Liver (tissue), 8 donors: ENCODE measurements at regions not wholly inside any gene's neighbourhood (a gene's known extent, or its start where the extent isn't known, plus 50 kb on each side); places are given as distances from the start of the nearest gene placed in this dataset.

Source experiments
- DNase-seq: peaks from one replicate; pipeline ENCODE4 v3.0.0-alpha.2; 2017; ENCODE audit warnings: low spot score
- H3K27ac ChIP-seq, 2 donors: one replicate each; pipeline ENCODE4 v1.7.0; 2013; ENCODE audit warnings: inconsistent platforms in 2 of 2, low read length in 2 of 2, control low read depth in 1 of 2, low read depth in 1 of 2, mild to moderate bottlenecking in 1 of 2
- H3K27me3 ChIP-seq, 4 donors: one replicate each; pipeline versions ENCODE4 v1.6.1 to v1.7.0; 2013; ENCODE audit warnings: low read length in 3 of 4, inconsistent platforms in 1 of 4, mild to moderate bottlenecking in 1 of 4, moderate library complexity in 1 of 4; ENCODE audit not compliant: control insufficient read depth in 4 of 4, insufficient read depth in 4 of 4
- H3K36me3 ChIP-seq, 4 donors: one replicate each; pipeline versions ENCODE4 v1.6.1 to v1.7.0; 2013; ENCODE audit warnings: low read length in 3 of 4, mild to moderate bottlenecking in 3 of 4, low read depth in 1 of 4, moderate library complexity in 1 of 4; ENCODE audit not compliant: control insufficient read depth in 4 of 4, insufficient read depth in 3 of 4
- H3K4me1 ChIP-seq, 4 donors: one replicate each; pipeline versions ENCODE4 v1.6.1 to v1.7.0; 2013; ENCODE audit warnings: low read length in 3 of 4, mild to moderate bottlenecking in 3 of 4, moderate library complexity in 1 of 4; ENCODE audit not compliant: control insufficient read depth in 4 of 4, insufficient read depth in 4 of 4
- H3K4me3 ChIP-seq, 3 donors: one replicate each; pipeline versions ENCODE4 v1.6.1 to v1.7.0; 2013; ENCODE audit warnings: low read length in 3 of 3, control low read depth in 1 of 3, low read depth in 1 of 3, mild to moderate bottlenecking in 1 of 3
- H3K9ac ChIP-seq, 2 donors: one replicate each; pipeline ENCODE4 v1.7.0; 2013; ENCODE audit warnings: low read length in 2 of 2, mild to moderate bottlenecking in 2 of 2, moderate library complexity in 2 of 2, control low read depth in 1 of 2, low read depth in 1 of 2
- H3K9me3 ChIP-seq, 4 donors: one replicate each; pipeline versions ENCODE4 v1.6.1 to v1.7.0; 2013; ENCODE audit warnings: low read length in 3 of 4; ENCODE audit not compliant: control insufficient read depth in 4 of 4
- FOXA1 ChIP-seq: IDR thresholded peaks from 2 replicates; pipeline ENCODE4 v1.6.1; 2016; ENCODE audit warnings: antibody characterized with exemption
- FOXA2 ChIP-seq: IDR thresholded peaks from 2 replicates; pipeline ENCODE4 v1.6.1; 2016; ENCODE audit warnings: antibody characterized with exemption
- HNF4A ChIP-seq, 2 donors: conservative IDR thresholded peaks; 2 replicates each; pipeline ENCODE4 v1.6.1; 2016; ENCODE audit warnings: antibody characterized with exemption in 2 of 2, mild to moderate bottlenecking in 2 of 2
- HNF4G ChIP-seq: IDR thresholded peaks from 2 replicates; pipeline ENCODE4 v1.6.1; 2016; ENCODE audit warnings: antibody characterized with exemption
- NR2F2 ChIP-seq: IDR thresholded peaks from 2 replicates; pipeline ENCODE4 v1.6.1; 2016; ENCODE audit warnings: antibody characterized with exemption
- RAD21 ChIP-seq, 2 donors: IDR thresholded peaks; 2 replicates each; pipeline ENCODE4 v1.6.1; 2016; ENCODE audit warnings: antibody characterized with exemption in 2 of 2, mild to moderate bottlenecking in 2 of 2
- SP1 ChIP-seq: IDR thresholded peaks from 2 replicates; pipeline ENCODE4 v1.6.1; 2018; ENCODE audit warnings: antibody characterized with exemption, mild to moderate bottlenecking
- TAF1 ChIP-seq: conservative IDR thresholded peaks from 2 replicates; pipeline ENCODE4 v1.6.1; 2016; ENCODE audit warnings: antibody characterized with exemption, mild to moderate bottlenecking
- WGBS: extraction: QIAGEN DNeasy Blood & Tissue Kit; methylation state at CpG from one replicate; pipeline ENCODE4 v1.1.7; 2013; 5-methylcytosine and 5-hydroxymethylcytosine counted together
- TF ChIP-seq, protein P1 (sequence below): IDR thresholded peaks from 2 replicates; pipeline ENCODE4 v1.6.1; 2016; ENCODE audit warnings: antibody characterized with exemption
- TF ChIP-seq, protein P2 (sequence below): IDR thresholded peaks from 2 replicates; pipeline ENCODE4 v1.6.1; 2016; ENCODE audit warnings: antibody characterized with exemption
- TF ChIP-seq, protein P3 (sequence below): IDR thresholded peaks from 2 replicates; pipeline ENCODE4 v1.6.1; 2016; ENCODE audit warnings: antibody characterized with exemption, mild to moderate bottlenecking
- TF ChIP-seq, protein P4 (sequence below): IDR thresholded peaks from 2 replicates; pipeline ENCODE4 v1.6.1; 2016; ENCODE audit warnings: antibody characterized with exemption
- TF ChIP-seq, protein P5 (sequence below): fragments of 150-350 bp; IDR thresholded peaks from 2 replicates; pipeline ENCODE4 v1.5.1; 2017; ENCODE audit warnings: improper control_type of control experiment, low read depth, low read length; ENCODE audit not compliant: missing input control
- donor health status: healthy.
- donor health status: healthy.
- donor health status: healthy.
- donor health status: healthy.
- donor health status: healthy.

DNA sequence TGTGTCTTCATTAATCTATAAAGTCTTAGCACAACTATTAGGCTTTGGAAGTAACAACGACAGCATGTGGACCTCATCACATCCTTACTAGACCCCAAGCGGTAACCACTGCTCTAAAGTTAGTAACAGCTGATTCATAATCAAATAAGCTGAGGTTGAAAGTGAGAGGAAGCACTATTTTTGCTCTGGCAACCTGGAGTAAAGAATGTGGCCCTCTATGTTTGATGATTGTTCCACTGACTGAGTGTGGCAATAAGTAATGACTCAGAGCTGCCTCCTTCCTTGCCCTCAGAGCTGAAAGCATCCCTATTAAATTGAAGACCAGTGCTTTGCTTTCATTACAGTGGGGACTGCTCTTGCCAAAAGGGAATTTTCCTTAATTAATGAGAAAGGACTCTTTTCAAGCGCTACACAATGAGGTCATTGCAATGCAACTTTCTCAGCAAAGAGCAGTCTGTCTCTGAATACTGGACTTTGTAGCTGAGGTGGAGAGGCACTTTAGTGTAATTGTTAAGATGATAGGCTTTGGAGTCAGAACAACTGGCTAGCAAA is 906.1 kb upstream of the RAG2 start:
- no peak for DNase-seq
- no peak overlapping the region for H3K4me3 ChIP-seq

More for the DNA sequence above, 906.1 kb upstream of the RAG2 start:
- no peak for TF ChIP-seq FOXA2
- TF ChIP-seq NR2F2 = no peak
- TF ChIP-seq, protein P1, sequence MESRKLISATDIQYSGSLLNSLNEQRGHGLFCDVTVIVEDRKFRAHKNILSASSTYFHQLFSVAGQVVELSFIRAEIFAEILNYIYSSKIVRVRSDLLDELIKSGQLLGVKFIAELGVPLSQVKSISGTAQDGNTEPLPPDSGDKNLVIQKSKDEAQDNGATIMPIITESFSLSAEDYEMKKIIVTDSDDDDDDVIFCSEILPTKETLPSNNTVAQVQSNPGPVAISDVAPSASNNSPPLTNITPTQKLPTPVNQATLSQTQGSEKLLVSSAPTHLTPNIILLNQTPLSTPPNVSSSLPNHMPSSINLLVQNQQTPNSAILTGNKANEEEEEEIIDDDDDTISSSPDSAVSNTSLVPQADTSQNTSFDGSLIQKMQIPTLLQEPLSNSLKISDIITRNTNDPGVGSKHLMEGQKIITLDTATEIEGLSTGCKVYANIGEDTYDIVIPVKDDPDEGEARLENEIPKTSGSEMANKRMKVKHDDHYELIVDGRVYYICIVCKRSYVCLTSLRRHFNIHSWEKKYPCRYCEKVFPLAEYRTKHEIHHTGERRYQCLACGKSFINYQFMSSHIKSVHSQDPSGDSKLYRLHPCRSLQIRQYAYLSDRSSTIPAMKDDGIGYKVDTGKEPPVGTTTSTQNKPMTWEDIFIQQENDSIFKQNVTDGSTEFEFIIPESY = no peak
- TF ChIP-seq HNF4A (conservative IDR thresholded peaks at IDR 0.05) = no peak
- TF ChIP-seq SP1 = no peak
- no peak for TF ChIP-seq FOXA1
- TF ChIP-seq, protein P2, sequence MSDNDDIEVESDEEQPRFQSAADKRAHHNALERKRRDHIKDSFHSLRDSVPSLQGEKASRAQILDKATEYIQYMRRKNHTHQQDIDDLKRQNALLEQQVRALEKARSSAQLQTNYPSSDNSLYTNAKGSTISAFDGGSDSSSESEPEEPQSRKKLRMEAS = no peak
- TF ChIP-seq, protein P3, sequence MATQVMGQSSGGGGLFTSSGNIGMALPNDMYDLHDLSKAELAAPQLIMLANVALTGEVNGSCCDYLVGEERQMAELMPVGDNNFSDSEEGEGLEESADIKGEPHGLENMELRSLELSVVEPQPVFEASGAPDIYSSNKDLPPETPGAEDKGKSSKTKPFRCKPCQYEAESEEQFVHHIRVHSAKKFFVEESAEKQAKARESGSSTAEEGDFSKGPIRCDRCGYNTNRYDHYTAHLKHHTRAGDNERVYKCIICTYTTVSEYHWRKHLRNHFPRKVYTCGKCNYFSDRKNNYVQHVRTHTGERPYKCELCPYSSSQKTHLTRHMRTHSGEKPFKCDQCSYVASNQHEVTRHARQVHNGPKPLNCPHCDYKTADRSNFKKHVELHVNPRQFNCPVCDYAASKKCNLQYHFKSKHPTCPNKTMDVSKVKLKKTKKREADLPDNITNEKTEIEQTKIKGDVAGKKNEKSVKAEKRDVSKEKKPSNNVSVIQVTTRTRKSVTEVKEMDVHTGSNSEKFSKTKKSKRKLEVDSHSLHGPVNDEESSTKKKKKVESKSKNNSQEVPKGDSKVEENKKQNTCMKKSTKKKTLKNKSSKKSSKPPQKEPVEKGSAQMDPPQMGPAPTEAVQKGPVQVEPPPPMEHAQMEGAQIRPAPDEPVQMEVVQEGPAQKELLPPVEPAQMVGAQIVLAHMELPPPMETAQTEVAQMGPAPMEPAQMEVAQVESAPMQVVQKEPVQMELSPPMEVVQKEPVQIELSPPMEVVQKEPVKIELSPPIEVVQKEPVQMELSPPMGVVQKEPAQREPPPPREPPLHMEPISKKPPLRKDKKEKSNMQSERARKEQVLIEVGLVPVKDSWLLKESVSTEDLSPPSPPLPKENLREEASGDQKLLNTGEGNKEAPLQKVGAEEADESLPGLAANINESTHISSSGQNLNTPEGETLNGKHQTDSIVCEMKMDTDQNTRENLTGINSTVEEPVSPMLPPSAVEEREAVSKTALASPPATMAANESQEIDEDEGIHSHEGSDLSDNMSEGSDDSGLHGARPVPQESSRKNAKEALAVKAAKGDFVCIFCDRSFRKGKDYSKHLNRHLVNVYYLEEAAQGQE = no peak
- no peak for TF ChIP-seq HNF4G
- TF ChIP-seq, protein P4, sequence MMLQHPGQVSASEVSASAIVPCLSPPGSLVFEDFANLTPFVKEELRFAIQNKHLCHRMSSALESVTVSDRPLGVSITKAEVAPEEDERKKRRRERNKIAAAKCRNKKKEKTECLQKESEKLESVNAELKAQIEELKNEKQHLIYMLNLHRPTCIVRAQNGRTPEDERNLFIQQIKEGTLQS = no peak
- TF ChIP-seq RAD21 (IDR thresholded peaks at IDR 0.05) = no peak
- no peak for TF ChIP-seq TAF1
- TF ChIP-seq, protein P5, sequence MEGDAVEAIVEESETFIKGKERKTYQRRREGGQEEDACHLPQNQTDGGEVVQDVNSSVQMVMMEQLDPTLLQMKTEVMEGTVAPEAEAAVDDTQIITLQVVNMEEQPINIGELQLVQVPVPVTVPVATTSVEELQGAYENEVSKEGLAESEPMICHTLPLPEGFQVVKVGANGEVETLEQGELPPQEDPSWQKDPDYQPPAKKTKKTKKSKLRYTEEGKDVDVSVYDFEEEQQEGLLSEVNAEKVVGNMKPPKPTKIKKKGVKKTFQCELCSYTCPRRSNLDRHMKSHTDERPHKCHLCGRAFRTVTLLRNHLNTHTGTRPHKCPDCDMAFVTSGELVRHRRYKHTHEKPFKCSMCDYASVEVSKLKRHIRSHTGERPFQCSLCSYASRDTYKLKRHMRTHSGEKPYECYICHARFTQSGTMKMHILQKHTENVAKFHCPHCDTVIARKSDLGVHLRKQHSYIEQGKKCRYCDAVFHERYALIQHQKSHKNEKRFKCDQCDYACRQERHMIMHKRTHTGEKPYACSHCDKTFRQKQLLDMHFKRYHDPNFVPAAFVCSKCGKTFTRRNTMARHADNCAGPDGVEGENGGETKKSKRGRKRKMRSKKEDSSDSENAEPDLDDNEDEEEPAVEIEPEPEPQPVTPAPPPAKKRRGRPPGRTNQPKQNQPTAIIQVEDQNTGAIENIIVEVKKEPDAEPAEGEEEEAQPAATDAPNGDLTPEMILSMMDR = no peak
- no peak overlapping the region for H3K9ac ChIP-seq
- no peaks in the 10 kb centered on the region for H3K27me3 ChIP-seq
- H3K36me3 ChIP-seq = no peaks in the 10 kb centered on the region
- no peaks in the 10 kb centered on the region for H3K9me3 ChIP-seq
- H3K4me1 ChIP-seq = no peaks in the 10 kb centered on the region
- no peak overlapping the region for H3K27ac ChIP-seq
- WGBS = 71% methylated on average over 3 of the region's 3 CpGs
